ENCODE measurements at regions not wholly inside any gene's neighbourhood (a gene's known extent, or its start where the extent isn't known, plus 50 kb on each side); places are given as distances from the start of the nearest gene placed in this dataset.

GRCh38 chr7:16204953-16205352, 216.4 kb downstream of the CRPPA start:
- no peak for TF ChIP-seq CTCF (IDR thresholded peaks at IDR 0.05; ENCODE audit: low read depth, low read length)
- TF ChIP-seq MAX (IDR thresholded peaks at IDR 0.05; ENCODE audit: low read depth, low read length): no peak
- TF ChIP-seq POLR2A (IDR thresholded peaks at IDR 0.05; ENCODE audit: extremely low read depth, insufficient read length): no peak
- TF ChIP-seq MYC (IDR thresholded peaks at IDR 0.05; ENCODE audit: low read depth, low read length): no peak

Data from NB4 (cell line).